ENCODE measurements at regions not wholly inside any gene's neighbourhood (a gene's known extent, or its start where the extent isn't known, plus 50 kb on each side); places are given as distances from the start of the nearest gene placed in this dataset.

- H3K9me3 Mint-ChIP-seq (ENCODE audit: low read depth, unreplicated experiment), result peaks cover 2% of the 10 kb centered on the region
- intact Hi-C loops (cut with micrococcal nuclease; ENCODE audit: unreplicated experiment), result no loop called here
- H3K27ac Mint-ChIP-seq (ENCODE audit: unreplicated experiment), result no peak overlapping the region
- DNase-seq, result no peak
- no peaks in the 10 kb centered on the region for H3K36me3 Mint-ChIP-seq (ENCODE audit: insufficient read depth, unreplicated experiment)
- H3K4me1 Mint-ChIP-seq (ENCODE audit: low read depth, unreplicated experiment), result no peaks in the 10 kb centered on the region
- H3K4me3 Mint-ChIP-seq (ENCODE audit: low read depth, unreplicated experiment), result no peak overlapping the region
- CTCF ChIA-PET, result no interaction called here
- no peak for TF ChIP-seq CTCF (IDR thresholded peaks at IDR 0.05; ENCODE audit: unreplicated experiment)
- BruUV-seq (replicated peaks), result no TSS peak
- H3K27me3 Mint-ChIP-seq (ENCODE audit: unreplicated experiment), result no peaks in the 10 kb centered on the region
Measured at GRCh38 chr6:68559070-68559469, 76.0 kb upstream of the ADGRB3 start.

GRCh38 chr6:68546620-68547019, 88.5 kb upstream of the ADGRB3 start:
- H3K36me3 Mint-ChIP-seq (ENCODE audit: insufficient read depth, unreplicated experiment), result no peaks in the 10 kb centered on the region
- CTCF ChIA-PET, result no interaction called here
- TF ChIP-seq CTCF (IDR thresholded peaks at IDR 0.05; ENCODE audit: unreplicated experiment), result no peak

GRCh38 chr6:68544450-68544849, 90.6 kb upstream of the ADGRB3 start:
- peaks cover 6% of the 10 kb centered on the region for H3K9me3 Mint-ChIP-seq (ENCODE audit: low read depth, unreplicated experiment)
- H3K27ac Mint-ChIP-seq (ENCODE audit: unreplicated experiment), result no peak overlapping the region
- CTCF ChIA-PET, result no interaction called here
- no peak overlapping the region for H3K4me3 Mint-ChIP-seq (ENCODE audit: low read depth, unreplicated experiment)
- no TSS peak for BruUV-seq (replicated peaks)
- no peaks in the 10 kb centered on the region for H3K36me3 Mint-ChIP-seq (ENCODE audit: insufficient read depth, unreplicated experiment)
- DNase-seq, result no peak
- no peak for TF ChIP-seq CTCF (IDR thresholded peaks at IDR 0.05; ENCODE audit: unreplicated experiment)
- no peaks in the 10 kb centered on the region for H3K27me3 Mint-ChIP-seq (ENCODE audit: unreplicated experiment)
- no peaks in the 10 kb centered on the region for H3K4me1 Mint-ChIP-seq (ENCODE audit: low read depth, unreplicated experiment)
- intact Hi-C loops (cut with micrococcal nuclease; ENCODE audit: unreplicated experiment), result no loop called here

More at GRCh38 chr6:68546620-68547019, 88.5 kb upstream of the ADGRB3 start:
- H3K9me3 Mint-ChIP-seq (ENCODE audit: low read depth, unreplicated experiment), result peaks cover 3% of the 10 kb centered on the region
- H3K4me1 Mint-ChIP-seq (ENCODE audit: low read depth, unreplicated experiment), result no peaks in the 10 kb centered on the region
- no peak overlapping the region for H3K4me3 Mint-ChIP-seq (ENCODE audit: low read depth, unreplicated experiment)
- no peak for DNase-seq
- no peaks in the 10 kb centered on the region for H3K27me3 Mint-ChIP-seq (ENCODE audit: unreplicated experiment)
- intact Hi-C loops (cut with micrococcal nuclease; ENCODE audit: unreplicated experiment), result no loop called here
- H3K27ac Mint-ChIP-seq (ENCODE audit: unreplicated experiment), result no peak overlapping the region
- BruUV-seq (replicated peaks), result no TSS peak

- no TSS peak for BruUV-seq (replicated peaks)
- CTCF ChIA-PET, result interaction anchor here (0.6 kb wide), 1 partner anchor 746 kb away, joined by 4 read pairs; no protein-coding TSS in a partner anchor
- H3K4me1 Mint-ChIP-seq (ENCODE audit: low read depth, unreplicated experiment), result no peaks in the 10 kb centered on the region
- TF ChIP-seq CTCF (IDR thresholded peaks at IDR 0.05; ENCODE audit: unreplicated experiment), result no peak
- intact Hi-C loops (cut with micrococcal nuclease; ENCODE audit: unreplicated experiment), result no loop called here
- H3K27me3 Mint-ChIP-seq (ENCODE audit: unreplicated experiment), result no peaks in the 10 kb centered on the region
- no peak for DNase-seq
- H3K9me3 Mint-ChIP-seq (ENCODE audit: low read depth, unreplicated experiment), result no peaks in the 10 kb centered on the region
- no peak overlapping the region for H3K4me3 Mint-ChIP-seq (ENCODE audit: low read depth, unreplicated experiment)
- H3K36me3 Mint-ChIP-seq (ENCODE audit: insufficient read depth, unreplicated experiment), result no peaks in the 10 kb centered on the region
- H3K27ac Mint-ChIP-seq (ENCODE audit: unreplicated experiment), result no peak overlapping the region
Measured at GRCh38 chr6:68533339-68533795, 101.7 kb upstream of the ADGRB3 start.

Measured in Calu3 (cell line).